ENCODE measurements at regions not wholly inside any gene's neighbourhood (a gene's known extent, or its start where the extent isn't known, plus 50 kb on each side); places are given as distances from the start of the nearest gene placed in this dataset.

DNA sequence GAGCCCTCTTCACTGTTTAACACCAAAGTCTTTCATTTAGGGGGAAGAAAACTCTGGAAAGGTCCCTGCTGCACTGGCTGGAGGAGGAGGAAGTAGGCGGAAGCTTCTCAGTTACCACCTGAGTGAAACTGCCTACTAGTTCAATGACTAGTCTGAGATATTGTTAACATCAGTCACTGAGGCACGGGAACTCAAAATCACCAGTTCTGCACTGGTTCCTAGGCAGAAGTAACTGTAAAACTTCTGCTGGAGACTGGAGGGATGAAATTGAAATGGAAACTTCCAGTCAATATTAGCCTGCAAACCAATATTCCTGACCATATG lies 178.3 kb downstream of the SNCA start:
- no peak overlapping the region for H2AFZ ChIP-seq (ENCODE audit: low read length)

More for the DNA sequence above, 178.3 kb downstream of the SNCA start:
- Histone ChIP-seq H3K23me2 (ENCODE audit: insufficient read length, low read depth, low read length, poor library complexity, severe bottlenecking) (no peaks in the 10 kb centered on the region), H4K20me1 (ENCODE audit: control insufficient read depth, insufficient read depth, insufficient read length) (no peaks in the 10 kb centered on the region), H3K27ac (ENCODE audit: insufficient read length, low read depth, low read length) (no peak overlapping the region), H4K5ac (ENCODE audit: insufficient read length, low read depth, low read length) (no peak overlapping the region), H3K14ac (ENCODE audit: insufficient read depth, low read length) (no peak overlapping the region), H3K9me3 (ENCODE audit: control insufficient read depth, low read depth, low read length) (no peaks in the 10 kb centered on the region), H2BK120ac (ENCODE audit: low read depth, low read length, poor library complexity, severe bottlenecking) (no peak overlapping the region), H4K91ac (ENCODE audit: insufficient read length, low read depth, low read length) (no peak overlapping the region), H2BK5ac (ENCODE audit: insufficient read length, low read length) (no peak overlapping the region), H3K56ac (ENCODE audit: insufficient read length, low read depth, low read length) (no peak overlapping the region), H3K4me1 (ENCODE audit: insufficient read depth, low read length) (no peaks in the 10 kb centered on the region), H3K79me1 (ENCODE audit: insufficient read depth, low read depth, low read length, poor library complexity, severe bottlenecking) (no peaks in the 10 kb centered on the region), H3K79me2 (ENCODE audit: insufficient read depth, low read length) (no peaks in the 10 kb centered on the region), H4K8ac (replicated peaks; ENCODE audit: insufficient read length, low read depth, low read length) (no peak overlapping the region), H2BK12ac (ENCODE audit: insufficient read length, low read depth, low read length) (no peak overlapping the region), H2BK15ac (ENCODE audit: low read depth, low read length) (no peak overlapping the region), H3K23ac (ENCODE audit: insufficient read length, low read depth, low read length) (no peak overlapping the region), H3K4ac (ENCODE audit: low read depth, low read length) (no peak overlapping the region), H3T11ph (ENCODE audit: low read length) (no peak overlapping the region), H3K9ac (ENCODE audit: extremely low read depth, insufficient read length, low read length) (no peak overlapping the region), H2BK20ac (ENCODE audit: low read depth, low read length, poor library complexity, severe bottlenecking) (no peak overlapping the region), H3K4me2 (ENCODE audit: insufficient read depth, insufficient read length, low read length) (no peak overlapping the region), H2AK5ac (ENCODE audit: insufficient read length, low read length) (no peak overlapping the region), H3K27me3 (ENCODE audit: insufficient read depth, low read length) (no peaks in the 10 kb centered on the region), H3K18ac (ENCODE audit: insufficient read length, low read depth, low read length) (no peak overlapping the region)
- no peak overlapping the region for H3K4me3 Mint-ChIP-seq
- TF ChIP-seq CTCF (conservative IDR thresholded peaks at IDR 0.05), result no peak
- peaks cover 7 to 10% of the 10 kb centered on the region in 2 experiments for H3K4me1 Mint-ChIP-seq
- WGBS (ENCODE audit: extremely low coverage, insufficient read length, low lambda C conversion rate), result no CpG with 5 or more reads among the region's 2 CpGs
- no peak for DNase-seq
- no peaks in the 10 kb centered on the region for H3K9me3 Mint-ChIP-seq
- no peak overlapping the region for H3K27ac Mint-ChIP-seq
- no peaks in the 10 kb centered on the region for H3K27me3 Mint-ChIP-seq (ENCODE audit: low read depth)
- H3K36me3 Mint-ChIP-seq (ENCODE audit: insufficient read depth in 1 of 3, low read depth in 3 of 3), result no peaks in the 10 kb centered on the region; a peak in 1 of 7 replicates

All from H9 (cell line).